ENCODE measurements at regions not wholly inside any gene's neighbourhood (a gene's known extent, or its start where the extent isn't known, plus 50 kb on each side); places are given as distances from the start of the nearest gene placed in this dataset.

DNA sequence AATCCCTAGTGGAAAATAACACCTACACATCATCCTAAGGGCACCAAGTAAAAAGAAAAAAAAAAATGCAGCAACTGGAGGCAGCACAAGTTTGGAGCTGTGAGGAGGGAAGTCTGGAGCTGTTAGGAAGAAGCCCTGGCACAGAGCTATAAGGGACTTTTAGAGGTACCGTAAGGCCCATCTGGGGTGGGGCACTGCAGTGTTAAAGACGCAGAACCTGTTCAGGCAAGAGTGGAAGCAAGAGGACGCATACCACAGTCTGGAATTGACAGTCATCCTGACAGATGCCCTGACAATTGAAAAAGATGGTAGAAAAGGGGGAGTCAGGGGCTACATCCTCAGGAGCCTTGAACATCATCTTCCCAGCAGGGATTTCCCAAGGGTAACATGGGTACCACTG, 195.9 kb upstream of the PLEKHG7 start:
- TF ChIP-seq, protein P1, sequence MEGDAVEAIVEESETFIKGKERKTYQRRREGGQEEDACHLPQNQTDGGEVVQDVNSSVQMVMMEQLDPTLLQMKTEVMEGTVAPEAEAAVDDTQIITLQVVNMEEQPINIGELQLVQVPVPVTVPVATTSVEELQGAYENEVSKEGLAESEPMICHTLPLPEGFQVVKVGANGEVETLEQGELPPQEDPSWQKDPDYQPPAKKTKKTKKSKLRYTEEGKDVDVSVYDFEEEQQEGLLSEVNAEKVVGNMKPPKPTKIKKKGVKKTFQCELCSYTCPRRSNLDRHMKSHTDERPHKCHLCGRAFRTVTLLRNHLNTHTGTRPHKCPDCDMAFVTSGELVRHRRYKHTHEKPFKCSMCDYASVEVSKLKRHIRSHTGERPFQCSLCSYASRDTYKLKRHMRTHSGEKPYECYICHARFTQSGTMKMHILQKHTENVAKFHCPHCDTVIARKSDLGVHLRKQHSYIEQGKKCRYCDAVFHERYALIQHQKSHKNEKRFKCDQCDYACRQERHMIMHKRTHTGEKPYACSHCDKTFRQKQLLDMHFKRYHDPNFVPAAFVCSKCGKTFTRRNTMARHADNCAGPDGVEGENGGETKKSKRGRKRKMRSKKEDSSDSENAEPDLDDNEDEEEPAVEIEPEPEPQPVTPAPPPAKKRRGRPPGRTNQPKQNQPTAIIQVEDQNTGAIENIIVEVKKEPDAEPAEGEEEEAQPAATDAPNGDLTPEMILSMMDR (conservative IDR thresholded peaks at IDR 0.05; ENCODE audit: low read depth, low read length): no peak
- no peak for TF ChIP-seq EZH2 (IDR thresholded peaks at IDR 0.05; ENCODE audit: low read length, unreplicated experiment)
- no peak for TF ChIP-seq EZH2phosphoT487 (IDR thresholded peaks at IDR 0.05; ENCODE audit: borderline replicate concordance, low read length)
